ENCODE measurements at regions not wholly inside any gene's neighbourhood (a gene's known extent, or its start where the extent isn't known, plus 50 kb on each side); places are given as distances from the start of the nearest gene placed in this dataset.
A peak's percentile ranks its signal among the peaks of the same experiment; 100 is the strongest.
"Not testable (repeated sequence)": the region's sequence is repeated elsewhere in the genome, so short reads cannot be mapped to it uniquely, and the experiment has no call there.

GRCh38 chr15:45810201-45810600, 175.4 kb downstream of the SQOR start:
- DNase-seq, result no peak

- no peak for DNase-seq
Observed at GRCh38 chr15:45812200-45812599, 177.4 kb downstream of the SQOR start.

DNA sequence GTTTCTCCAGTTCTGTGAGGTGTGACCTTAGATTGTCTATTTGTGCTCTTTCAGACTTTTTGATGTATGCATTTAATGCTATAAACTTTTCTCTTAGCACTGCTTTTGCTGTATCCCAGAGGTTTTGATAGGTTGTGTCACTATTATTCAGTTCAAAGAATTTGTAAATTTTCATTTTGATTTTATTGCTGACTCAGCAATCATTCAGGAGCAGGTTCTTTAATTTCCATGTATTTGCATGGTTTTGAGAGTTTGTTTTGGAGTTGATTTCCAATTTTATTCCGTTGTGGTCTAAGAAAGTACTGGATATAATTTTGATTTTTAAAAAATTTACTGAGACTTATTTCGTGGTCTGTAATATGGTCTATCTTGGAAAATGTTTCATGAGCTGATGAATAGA, 182.7 kb downstream of the SQOR start:
- DNase-seq, result not testable (repeated sequence)

GRCh38 chr15:45821390-45821789, 186.6 kb downstream of the SQOR start:
- no peak for DNase-seq

GRCh38 chr15:45822968-45823367, 188.1 kb downstream of the SQOR start:
- DNase-seq, result not testable (repeated sequence)

- no peak for DNase-seq
Observed at GRCh38 chr15:45827275-45827674, 192.4 kb downstream of the SQOR start.

DNA sequence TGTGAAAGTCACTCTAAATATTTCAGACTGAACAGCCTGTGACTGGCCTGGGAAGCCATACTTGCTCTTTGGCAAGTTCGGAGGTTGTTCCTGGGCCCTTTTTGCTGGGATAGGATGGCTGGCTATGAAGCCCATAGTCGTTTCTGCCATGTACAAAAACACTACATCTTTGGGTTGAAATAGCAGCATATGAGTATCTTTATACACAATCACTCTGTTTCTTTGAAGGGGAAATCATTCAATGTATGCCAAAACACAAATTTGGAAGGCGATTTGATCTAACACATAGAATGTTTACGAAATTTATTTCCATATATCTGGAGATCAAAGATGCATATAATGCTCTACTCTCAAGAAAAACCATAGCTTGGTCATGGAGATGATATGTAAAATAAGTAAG, 192.9 kb downstream of the SQOR start:
- no peak for DNase-seq

- DNase-seq, result no peak
Observed at GRCh38 chr15:45829336-45830153, 194.7 kb downstream of the SQOR start.

- no peak for DNase-seq
Observed at GRCh38 chr15:45831787-45832186, 197.0 kb downstream of the SQOR start.

DNA sequence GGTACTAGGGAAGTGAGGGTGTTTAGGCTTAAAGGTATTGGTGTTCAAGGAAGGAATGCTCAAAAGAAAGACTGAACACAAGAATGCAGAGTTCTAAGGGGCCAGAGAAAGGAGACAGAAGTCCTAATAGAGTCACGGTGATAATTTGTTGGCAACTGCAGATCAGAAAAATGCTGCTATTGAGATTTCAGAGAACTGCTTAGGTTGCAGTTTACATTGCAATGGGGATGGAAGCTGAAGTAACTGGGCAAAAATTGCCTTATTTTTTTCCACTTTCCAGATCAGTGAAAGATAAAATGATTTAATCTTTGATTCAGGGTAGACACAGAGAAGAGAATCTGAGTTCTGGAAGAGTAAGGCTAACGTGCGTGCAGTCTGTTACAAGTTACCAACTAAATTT, 199.8 kb downstream of the SQOR start:
- no peak for DNase-seq

GRCh38 chr15:45842151-45842550, 207.3 kb downstream of the SQOR start:
- DNase-seq, result no peak

GRCh38 chr15:45847645-45848044, 212.8 kb downstream of the SQOR start:
- DNase-seq, result no peak

GRCh38 chr15:45849136-45849535, 214.3 kb downstream of the SQOR start:
- no peak for DNase-seq

GRCh38 chr15:45854455-45855202, 219.8 kb downstream of the SQOR start:
- DNase-seq, result no peak

DNA sequence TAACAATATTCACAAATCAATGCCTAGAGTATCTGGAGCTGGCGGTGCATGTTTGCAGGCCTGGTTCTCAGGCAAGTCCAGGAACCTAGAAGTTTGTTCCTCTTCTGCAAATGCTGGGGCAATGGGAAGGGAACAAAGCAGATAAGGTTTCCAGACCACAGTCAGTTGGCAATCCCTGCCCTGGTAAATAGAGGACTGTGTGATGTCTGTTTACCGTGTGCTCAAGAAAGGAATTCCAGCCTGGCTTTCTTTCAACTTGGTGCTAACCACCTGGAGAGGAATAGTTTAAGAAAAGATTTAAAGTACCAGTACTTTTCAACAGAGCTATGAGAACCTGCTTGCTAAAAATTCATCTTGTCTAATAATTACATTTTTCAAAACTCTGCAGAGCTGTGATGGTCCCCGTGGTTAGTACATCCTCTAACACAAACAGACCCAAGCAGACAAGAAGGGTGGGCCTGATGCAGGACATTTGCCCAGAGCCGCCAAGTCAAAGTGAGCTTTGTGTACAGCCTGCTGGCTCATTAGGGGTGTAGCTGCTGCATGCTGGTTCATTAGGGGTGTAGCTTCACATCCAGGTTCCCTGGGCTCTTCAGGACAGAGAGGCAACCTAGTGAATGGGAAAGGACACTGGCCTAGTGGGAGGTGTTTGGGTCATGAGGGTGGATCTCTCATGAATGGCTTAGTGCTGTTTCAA, 220.5 kb downstream of the SQOR start:
- DNase-seq, result no peak

DNA sequence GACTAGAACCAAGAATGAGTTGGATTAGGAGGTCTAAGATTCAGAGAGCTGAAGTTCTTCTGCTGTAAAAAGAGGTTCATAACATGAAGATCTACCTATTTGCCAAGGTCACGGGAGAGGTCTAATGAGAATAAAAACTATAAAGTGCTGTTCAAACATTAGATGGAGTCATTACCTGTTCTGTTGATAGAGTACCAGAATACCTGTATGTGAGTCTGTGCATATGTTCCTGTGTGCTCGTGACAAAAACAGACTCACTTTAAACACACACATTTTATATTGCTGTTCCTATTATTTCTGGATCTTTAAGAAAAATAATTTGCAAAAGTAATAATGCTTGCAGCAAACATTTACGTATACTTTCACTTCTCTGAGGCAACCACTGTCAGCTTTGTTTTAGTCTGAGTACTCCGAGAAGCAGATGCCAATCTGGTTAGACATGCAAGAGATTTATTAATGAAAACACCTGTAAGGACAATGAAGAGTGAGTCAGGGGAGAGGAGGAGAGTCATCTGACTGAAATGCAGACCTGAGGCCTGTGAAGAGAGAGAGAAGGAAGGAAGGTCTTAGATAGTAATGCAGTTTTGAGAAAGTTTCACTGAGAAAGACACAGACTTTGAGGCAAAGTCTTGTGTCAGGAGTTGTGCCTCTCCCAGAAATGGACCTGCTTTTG, 221.2 kb downstream of the SQOR start:
- no peak for DNase-seq

GRCh38 chr15:45857291-45857690, 222.5 kb downstream of the SQOR start:
- no peak for DNase-seq

DNA sequence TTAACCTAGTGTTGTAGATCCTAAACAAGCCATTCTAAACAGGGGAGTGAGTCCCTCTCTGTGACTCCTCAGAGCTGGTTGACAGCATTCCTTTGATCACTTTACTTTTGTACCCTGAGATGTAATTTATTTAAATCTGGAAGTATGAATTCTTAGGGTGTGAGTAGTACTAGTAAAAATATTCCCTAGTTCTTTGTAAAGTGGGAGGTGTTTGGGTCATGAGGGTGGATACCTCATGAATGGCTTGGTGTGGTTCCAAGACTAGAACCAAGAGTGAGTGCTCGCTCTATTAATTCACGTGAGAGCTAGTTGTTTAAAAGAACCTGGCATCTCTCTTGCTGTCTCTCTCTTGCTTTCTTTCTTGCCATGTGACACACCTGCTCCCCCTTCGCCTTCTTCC, 223.7 kb downstream of the SQOR start:
- DNase-seq, result no peak

DNA sequence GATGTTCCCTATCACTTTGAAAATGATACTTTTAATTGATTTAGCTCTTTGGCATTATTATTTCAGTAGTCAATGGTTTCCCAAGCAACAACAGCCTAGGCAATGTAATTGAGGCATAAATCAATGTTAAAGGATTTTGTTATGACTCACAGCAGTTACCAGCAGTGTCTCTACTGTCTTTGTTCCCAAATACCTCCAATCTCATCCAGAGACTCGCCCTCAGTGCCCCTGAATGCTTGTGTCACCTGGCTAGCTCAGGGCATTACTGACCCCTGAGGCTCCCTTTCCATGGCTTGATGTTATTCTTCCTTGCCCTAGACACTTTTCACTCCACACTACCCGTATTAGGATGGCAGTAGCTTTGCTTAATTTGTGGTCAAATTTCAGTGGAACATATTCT, 227.2 kb downstream of the SQOR start:
- no peak for DNase-seq

- no peak for DNase-seq
Observed at GRCh38 chr15:45863881-45864580, 229.2 kb downstream of the SQOR start.

DNA sequence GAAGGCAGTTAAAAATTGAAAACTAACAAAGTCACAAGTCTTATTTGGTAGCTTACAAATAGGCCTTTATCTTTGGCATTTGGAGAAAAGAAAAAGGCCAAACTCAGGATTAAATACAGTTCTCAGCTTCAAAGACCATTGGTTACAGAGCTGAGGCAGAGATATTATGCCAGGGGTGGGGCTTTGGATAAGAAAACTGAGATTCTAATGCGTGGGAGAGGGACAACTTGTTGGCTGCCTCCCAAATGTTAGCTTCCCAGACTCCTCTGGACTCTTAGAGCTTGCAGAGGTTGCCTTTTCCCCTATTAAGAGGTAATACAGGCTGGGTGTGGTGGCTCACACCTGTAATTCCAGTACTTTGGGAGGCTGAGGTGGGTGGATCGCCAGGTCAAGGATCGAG, 231.8 kb downstream of the SQOR start:
- DNase-seq, result peak in 1 of 3 donors; percentile 19

DNA sequence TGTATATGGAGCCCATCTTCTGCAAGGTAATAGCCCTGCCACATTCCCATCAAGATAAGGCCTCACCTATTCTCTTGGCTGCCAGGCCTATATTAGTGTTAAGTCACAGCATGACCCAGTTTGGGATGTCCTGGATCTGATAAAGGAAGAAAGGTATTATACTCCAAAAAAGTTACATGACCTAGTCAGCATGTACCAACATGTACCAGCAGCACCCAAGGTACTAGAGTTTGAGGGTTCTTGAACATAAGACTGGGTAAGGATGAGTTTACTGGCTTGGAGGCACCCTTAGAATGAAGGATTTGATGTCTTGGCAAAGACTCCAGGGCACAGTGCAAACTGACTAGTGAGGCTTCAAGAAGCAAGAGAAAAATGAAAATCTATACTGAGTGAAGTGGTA, 232.5 kb downstream of the SQOR start:
- no peak for DNase-seq
